ENCODE measurements at regions not wholly inside any gene's neighbourhood (a gene's known extent, or its start where the extent isn't known, plus 50 kb on each side); places are given as distances from the start of the nearest gene placed in this dataset.

GRCh38 chr5:56291079-56291643, 58.0 kb upstream of the ANKRD55 start:
- TF ChIP-seq CTCF (IDR thresholded peaks at IDR 0.05) (no peak), EP300 (IDR thresholded peaks at IDR 0.05) (no peak)

Data from stomach (tissue), 4 donors.